ENCODE measurements at regions not wholly inside any gene's neighbourhood (a gene's known extent, or its start where the extent isn't known, plus 50 kb on each side); places are given as distances from the start of the nearest gene placed in this dataset.
"Not testable (repeated sequence)": the region's sequence is repeated elsewhere in the genome, so short reads cannot be mapped to it uniquely, and the experiment has no call there.

DNA sequence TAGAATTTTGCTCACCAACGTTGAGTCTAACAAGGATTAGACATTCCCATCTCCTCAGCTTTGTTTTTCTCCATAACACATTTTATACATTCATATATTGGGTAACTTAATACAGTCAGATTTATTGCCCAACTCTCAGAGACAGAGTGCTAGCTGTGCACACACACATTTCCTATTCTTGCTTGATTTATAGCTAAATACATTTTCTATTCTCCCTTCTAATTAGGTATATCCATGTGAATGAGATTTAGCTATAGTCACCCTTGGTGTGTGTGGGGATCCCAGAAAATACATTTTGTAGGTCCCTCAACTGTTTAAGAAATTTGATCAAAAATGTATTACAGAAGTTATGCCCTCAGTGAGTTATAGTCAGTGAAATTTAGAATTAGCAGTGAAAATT, 715.4 kb downstream of the NSUN3 start:
- no peak for DNase-seq (ENCODE audit: low read depth, low spot score)
- H3K27ac ChIP-seq, result no peak overlapping the region

DNA sequence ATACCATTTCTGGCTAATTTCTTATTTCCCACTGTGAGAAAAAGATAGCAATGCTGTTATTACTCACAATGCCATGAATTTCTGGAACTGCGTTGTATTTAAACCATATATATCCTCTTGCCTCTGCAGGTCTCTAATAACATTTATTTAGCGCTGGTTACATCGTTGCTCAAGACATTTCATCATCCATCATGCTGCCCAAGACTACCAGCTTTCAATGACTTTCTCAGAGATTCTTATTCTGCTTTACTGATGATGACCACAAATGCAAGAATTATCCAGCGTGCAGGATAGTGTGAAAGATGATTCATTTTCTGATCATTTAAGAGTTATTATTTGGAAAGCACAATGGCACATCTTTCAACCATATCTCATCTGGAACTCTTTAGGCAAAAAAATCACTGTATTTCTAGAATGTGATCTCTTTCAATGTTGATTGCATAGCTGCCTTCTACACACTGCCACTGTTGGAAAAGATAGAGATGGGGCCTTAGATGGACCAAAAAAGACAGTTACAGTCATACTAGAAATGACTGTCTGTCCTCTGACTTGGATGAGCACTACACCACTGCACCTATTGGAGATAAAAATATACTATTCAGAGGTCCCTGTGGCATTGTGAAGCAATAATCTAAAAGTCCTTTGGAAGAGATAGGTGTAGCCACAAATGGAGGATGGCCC, 716.1 kb downstream of the NSUN3 start:
- DNase-seq (ENCODE audit: low read depth, low spot score), result no peak
- H3K27ac ChIP-seq, result no peak overlapping the region

DNA sequence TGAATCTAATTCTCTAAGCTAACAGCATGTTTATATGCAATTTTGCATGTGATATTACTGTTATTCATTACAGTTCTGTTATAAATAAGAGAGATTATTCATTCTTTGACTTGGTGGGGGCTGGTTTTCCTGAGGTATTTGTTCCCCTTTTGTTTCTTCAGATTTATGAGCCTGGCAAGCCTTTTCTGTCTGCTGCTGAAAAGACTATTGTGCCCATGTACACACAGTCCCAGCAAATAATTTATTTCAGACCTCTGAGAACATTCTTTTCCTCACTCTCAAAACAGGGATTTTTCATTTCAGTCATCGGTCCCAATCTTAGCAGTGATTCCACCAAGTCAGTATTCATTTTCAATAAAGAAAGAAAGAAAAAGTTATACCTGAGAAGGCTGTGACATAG, 716.8 kb downstream of the NSUN3 start:
- no peak overlapping the region for H3K27ac ChIP-seq
- no peak for DNase-seq (ENCODE audit: low read depth, low spot score)

DNA sequence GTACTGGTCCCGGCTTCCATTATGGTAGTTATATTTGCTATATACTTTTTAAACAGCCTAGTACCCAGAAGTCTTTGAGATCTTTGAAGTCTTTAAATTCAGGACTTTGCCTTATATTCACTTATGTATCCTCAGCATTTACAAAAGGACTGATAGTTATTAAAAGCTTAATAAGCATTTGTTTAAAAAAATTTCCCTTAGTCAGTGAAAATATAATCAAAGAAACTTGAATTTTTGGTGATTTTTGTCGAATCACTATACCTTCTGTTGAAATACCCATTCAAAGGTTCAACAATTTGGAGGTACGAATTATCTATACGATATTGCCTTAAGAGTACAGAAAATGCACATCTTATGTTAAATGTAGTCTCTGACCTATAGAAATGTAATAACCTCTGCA, 721.4 kb downstream of the NSUN3 start:
- no peak overlapping the region for H3K27ac ChIP-seq
- DNase-seq (ENCODE audit: low read depth, low spot score), result no peak

DNA sequence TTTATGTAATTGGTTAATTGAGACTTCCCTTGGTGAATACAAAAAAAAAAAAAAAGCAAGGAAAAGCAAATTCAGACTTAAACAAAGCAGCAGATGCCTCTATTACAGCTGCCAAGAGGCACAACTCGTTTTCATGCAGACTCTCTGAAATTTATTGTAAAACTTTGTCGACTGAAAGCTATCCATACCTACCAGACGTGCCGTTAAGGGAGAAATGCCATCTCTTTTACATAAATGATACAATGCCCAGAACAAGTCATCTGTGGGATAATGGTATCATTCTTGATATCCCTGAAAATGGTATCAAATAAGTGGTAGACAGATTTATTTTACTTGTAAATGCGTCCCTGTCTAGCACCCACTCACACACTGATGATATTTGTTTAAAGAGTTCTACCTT, 724.2 kb downstream of the NSUN3 start:
- DNase-seq (ENCODE audit: low read depth, low spot score), result no peak
- H3K27ac ChIP-seq, result no peak overlapping the region

DNA sequence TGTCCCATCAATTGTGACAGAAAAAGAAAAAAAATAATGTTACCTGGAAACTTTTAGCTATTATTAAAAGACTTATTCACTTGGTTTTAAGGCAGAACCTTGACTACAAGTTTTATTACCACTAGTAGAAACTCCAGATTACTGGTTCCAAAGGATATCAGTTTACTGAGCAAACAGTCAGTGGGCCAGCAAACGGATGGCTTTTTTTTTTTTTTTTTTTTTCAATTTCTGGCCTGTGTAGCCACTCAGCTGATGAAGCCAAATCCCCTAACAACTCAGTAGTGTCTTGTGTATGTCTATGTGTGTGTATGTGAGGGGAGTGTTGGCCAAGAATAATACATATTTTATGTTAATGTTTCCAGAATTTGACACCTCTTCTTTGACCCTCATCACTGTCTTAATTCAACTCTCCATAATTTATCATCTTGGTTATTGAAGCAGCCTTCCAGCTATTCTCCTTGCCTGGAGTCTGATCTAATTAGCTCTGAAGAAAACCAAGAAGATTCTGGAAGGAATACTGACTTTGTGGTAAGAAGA, 724.9 kb downstream of the NSUN3 start:
- H3K27ac ChIP-seq, result no peak overlapping the region
- DNase-seq (ENCODE audit: low read depth, low spot score), result no peak

DNA sequence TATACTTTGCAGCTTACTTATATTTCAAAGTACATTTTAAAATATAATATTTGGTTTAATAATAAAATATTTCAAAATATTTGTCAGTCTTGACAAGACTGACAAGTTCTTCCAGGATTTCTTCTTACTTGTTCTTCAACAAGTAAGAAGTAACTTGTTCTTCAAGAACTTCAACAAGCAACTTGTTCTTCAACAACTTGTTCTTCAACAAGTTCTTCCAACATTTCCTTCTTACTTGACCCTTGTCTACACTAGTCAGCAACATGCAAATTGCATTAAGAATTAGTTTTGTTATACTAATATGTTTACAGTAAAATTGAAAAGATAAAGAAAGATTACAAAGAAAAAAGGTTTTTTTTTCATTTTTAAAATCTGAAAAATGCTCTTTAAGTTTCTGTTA, 731.7 kb downstream of the NSUN3 start:
- peak; percentile 16 for DNase-seq (ENCODE audit: low read depth, low spot score)
- H3K27ac ChIP-seq, result no peak overlapping the region

DNA sequence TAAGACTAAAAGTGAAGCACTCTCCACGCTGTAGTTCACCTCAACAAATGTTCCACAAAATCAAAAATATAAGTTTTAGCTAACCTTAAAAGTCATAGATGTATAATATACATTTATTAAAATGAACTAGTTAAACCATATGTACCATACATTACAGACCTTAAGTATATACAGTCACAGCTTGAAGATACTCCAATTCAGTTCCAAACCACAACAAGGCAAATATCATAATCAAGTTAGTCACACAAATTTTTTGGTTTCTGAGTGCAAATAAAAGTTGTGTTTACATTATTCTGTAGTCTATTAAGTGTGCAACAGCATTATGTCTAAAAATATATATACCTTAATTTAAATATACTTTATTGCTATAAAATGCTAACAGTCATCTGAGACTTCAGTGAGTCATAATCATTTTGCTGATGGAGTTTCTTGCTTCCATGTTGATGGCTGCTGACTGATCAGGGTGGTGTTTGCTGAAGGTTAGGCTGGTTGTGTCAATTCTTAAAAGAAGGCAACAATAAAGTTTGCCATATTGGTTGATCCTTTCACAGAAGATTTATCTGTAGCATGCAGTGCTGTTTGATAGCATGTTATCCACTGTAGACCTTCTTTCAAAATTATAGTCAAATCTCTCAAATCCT, 736.7 kb downstream of the NSUN3 start:
- DNase-seq (ENCODE audit: low read depth, low spot score), result no peak
- no peak overlapping the region for H3K27ac ChIP-seq

DNA sequence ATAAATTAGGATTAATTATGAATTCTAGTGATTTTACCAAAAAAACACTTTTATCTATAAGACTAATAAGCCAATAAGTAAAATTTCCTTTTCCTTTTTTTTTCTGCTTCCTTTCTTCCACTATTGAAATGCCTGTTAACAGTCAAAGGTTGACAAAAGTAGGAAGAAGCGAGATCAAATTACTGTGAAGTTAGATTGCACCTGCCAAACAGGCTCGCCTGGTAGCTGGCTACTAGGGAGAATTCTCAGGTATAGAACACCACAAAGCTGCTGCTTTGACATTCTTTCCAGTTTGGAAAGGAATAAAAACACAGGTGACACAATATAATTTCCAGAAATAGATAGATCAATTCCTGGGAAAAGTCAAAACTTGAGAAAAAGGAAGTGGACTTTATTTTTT, 749.0 kb downstream of the NSUN3 start:
- DNase-seq (ENCODE audit: low read depth, low spot score), result no peak
- no peak overlapping the region for H3K27ac ChIP-seq

DNA sequence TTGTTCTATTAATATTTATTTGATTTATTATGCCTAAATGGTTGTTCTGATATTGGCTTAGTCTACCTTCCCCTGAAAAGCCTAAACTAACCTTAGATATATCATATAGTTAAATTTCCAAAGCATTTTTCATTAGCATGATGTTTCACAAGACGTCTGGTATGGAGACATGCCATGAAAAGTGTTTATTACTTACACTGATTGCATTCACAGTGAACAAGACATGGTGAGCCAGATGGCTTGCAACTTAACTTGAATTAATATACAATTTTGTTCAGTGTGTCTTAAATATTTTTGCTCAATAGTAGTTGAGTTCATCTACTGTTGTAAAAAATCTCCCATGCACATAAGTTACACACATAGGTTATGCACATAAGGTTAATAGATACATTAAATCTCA, 758.4 kb downstream of the NSUN3 start:
- DNase-seq (ENCODE audit: low read depth, low spot score), result no peak
- H3K27ac ChIP-seq, result no peak overlapping the region

DNA sequence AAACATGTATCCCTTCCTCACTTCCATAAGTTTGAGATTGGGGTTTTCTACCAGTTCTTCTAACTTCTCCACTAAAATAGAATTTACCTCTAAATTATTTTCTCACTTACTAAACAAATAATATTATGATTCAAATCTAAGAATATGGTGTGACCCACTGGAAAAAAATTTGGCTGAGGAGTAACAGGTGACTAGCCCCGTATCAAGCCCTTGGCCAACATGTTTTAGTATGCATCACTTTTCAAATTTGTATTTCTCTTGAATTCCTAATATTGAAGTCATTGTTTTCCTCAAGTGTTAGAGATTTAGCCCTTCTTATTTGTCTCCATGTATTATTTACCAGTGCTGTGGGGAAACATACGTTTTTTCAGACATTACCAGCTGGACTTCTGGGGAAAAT, 759.4 kb downstream of the NSUN3 start:
- H3K27ac ChIP-seq, result no peak overlapping the region
- DNase-seq (ENCODE audit: low read depth, low spot score), result no peak

DNA sequence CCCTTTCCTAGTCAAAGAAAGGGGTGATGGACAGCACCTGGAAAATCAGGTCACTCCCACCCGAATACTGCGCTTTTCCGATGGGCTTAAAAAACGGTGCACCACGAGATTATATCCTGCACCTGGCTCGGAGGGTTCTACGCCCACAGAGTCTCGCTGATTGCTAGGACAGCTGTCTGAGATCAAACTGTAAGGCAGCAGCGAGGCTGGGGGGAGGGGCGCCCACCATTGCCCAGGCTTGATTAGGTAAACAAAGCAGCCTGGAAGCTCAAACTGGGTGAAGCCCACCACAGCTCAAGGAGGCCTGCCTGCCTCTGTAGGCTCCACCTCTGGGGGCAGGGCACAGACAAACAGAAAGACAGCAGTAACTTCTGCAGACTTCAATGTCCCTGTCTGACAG, 783.4 kb downstream of the NSUN3 start:
- not testable (repeated sequence) for DNase-seq (ENCODE audit: low read depth, low spot score); H3K27ac ChIP-seq

DNA sequence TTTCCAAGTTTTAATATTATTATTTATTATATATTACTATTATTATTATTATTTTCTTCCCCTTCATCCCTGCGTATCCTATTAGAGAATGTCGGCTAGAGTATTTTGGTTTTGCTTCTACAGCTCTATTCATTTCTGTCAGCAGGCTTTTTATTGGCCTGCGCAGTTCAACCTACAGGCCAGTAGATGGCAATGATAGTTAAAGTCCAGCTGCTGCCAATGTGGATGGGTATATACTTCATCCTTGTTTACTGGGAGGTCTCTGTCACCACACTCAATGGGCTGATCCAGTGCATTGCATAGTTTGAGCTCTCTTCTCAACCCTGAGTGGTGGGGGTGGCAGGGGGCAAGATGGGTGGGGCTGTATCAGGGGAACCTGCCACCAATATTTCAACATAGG, 799.8 kb downstream of the NSUN3 start:
- DNase-seq (ENCODE audit: low read depth, low spot score), result peak; percentile 14
- no peak overlapping the region for H3K27ac ChIP-seq

DNA sequence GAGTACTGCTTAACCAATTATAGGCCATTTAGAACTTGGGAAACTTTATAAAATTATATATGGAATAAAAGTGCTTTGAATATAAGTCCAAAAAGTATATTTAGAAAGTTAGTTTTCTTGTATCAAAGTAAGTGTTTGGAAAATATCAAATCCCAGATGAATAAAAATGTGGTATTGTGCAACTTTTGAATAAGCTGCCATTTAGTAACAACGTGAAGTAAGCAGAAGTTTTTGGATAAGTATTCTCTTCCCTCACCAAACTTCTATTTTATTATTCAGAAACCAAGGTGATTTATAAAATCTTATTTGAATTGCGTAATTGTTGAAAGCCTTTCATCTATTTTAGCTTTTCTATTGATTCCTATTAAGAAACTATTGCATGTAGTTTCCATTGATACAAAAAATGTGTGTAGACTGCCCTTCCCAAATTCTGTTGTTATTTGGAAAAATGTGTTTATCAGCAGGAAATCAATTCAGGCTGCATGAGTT, 806.2 kb downstream of the NSUN3 start:
- no peak for DNase-seq (ENCODE audit: low read depth, low spot score)

DNA sequence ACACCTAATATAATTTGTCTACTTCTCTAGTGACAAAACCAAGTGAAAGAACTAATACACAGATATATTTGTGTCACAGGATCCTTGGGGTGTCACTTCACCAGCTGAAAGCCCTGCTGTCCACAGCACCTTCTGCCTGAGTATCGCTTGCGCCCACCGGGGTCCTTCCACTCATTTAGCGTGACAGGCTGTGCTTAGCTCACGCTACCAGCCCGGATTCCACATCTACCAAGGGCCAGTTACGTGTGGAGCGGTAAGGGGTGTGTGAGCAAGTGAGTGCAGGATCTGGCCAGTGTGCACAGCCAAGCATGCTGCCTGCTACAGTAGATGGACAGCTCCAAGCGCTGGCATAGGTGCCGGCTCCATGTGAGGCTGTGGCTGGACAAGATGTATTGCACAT, 810.9 kb downstream of the NSUN3 start:
- DNase-seq (ENCODE audit: low read depth, low spot score), result no peak
- no peak overlapping the region for H3K27ac ChIP-seq

More for the DNA sequence above, 806.2 kb downstream of the NSUN3 start:
- no peak overlapping the region for H3K27ac ChIP-seq

DNA sequence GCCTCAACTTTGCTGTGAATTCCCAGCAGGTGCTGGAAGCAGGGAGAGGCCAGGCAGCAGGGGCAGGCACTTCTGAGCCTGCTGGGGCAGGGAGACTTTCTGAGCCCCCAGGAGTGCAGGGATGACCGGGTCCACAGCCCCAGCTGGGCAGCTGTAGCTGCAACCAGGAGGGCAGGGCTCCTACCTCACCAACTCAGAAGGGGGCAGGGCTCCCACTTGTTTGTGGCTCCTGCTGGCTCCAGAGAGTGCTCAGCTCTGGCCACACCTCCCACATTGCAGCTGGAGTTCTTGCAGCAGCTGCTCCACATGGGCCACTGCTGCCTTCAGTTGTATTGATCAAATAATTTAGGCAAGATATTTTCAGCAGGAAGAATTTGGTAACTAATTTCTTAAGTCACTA, 812.3 kb downstream of the NSUN3 start:
- no peak overlapping the region for H3K27ac ChIP-seq
- no peak for DNase-seq (ENCODE audit: low read depth, low spot score)

DNA sequence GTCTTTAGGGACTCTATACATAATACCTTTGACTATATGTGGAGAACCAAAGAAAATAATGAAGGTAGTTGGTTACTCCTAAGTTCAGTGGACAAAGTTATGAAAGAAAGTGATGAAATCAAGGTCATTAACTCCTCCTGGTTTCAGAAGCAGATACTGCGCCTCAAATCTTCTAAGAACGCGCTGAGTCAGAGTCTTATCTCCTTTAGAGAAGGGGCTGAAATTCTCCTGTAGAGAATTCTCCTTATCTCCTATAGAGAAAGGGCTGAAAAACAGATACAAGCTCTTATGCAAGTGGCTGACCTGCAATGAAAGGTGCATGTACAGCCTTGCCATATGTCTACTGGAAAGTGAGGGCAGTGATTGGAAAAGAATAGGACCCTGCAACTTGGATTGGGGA, 824.2 kb downstream of the NSUN3 start:
- no peak overlapping the region for H3K27ac ChIP-seq
- no peak for DNase-seq (ENCODE audit: low read depth, low spot score)

DNA sequence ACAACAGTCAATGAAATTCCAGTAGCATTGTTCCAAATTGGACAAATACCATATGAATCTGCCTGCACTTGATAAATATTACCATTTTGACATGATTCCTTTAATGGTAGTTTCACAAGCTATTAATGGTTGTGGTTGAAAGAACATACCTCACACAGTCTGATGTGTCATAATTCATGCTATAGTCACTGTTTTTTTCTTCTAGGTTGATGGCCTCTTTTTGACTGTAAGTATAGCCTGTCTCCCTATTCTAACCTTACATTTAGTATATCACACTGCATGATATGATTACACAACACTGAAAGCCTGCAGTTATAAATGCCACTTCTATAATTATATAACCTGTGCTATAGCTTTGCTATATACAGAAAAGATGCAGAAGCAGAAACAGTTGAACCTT, 834.1 kb downstream of the NSUN3 start:
- no peak overlapping the region for H3K27ac ChIP-seq
- no peak for DNase-seq (ENCODE audit: low read depth, low spot score)

DNA sequence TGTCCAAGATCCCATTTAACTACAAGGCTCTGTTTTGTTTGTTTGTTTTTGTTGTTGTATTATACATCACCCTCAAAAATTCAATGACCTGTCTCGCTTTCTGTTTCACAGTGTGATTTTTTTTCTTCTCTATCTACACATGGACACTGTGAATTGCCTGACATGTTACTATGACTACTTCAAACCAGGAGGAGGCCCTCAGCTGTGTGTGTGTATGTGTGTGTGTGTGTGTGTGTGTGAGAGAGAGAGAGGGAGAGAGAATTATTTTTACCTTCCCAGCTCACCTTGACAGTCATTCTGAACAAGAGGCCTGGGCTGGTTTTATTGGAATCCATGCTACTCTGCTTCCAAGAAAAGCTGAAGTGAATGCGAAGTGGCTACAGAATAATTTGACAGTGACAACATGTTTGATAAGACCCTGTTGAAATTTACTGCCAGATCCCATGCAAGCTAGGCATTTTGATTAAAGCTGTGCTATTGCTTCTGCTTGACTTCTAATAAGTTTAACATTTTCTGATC, 841.4 kb downstream of the NSUN3 start:
- no peak overlapping the region for H3K27ac ChIP-seq
- DNase-seq (ENCODE audit: low read depth, low spot score), result no peak

DNA sequence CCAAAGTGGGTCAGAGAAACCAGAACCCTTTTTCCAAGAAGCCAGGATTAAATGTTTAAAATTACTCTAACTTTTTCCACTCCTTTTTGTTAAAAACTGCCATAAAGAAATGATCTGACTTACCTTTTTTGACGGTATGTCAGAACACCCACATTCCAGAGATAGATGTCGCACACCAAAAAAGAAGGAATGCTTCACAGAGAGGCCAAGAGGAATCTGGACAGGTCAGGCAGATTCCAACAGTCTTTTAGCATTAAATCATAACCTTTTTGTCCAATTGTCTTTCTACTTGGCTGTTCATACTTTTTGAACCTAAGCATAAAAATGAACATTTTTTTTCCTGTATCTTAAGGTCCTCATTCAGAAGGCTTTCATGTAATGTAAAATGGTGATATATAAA, 846.9 kb downstream of the NSUN3 start:
- H3K27ac ChIP-seq, result no peak overlapping the region
- DNase-seq (ENCODE audit: low read depth, low spot score), result no peak

DNA sequence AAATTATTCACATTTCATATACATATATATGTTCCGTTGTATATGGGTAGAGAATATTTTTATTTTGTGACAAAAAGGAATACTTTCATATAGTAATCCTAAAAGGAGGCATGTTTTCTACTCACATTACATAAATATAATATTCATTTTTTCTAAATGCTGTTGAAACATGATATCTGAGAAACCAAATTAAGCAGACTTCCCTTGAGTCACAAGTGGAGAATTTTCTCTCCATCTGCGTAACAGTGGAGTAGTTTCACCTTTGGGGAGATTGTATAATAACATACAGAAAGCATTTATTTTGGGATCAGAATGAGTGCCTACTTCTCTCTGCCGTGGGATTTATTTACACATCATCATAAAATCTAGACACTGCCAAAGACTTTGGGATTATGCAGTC, 849.8 kb downstream of the NSUN3 start:
- DNase-seq (ENCODE audit: low read depth, low spot score), result no peak
- H3K27ac ChIP-seq, result no peak overlapping the region

DNA sequence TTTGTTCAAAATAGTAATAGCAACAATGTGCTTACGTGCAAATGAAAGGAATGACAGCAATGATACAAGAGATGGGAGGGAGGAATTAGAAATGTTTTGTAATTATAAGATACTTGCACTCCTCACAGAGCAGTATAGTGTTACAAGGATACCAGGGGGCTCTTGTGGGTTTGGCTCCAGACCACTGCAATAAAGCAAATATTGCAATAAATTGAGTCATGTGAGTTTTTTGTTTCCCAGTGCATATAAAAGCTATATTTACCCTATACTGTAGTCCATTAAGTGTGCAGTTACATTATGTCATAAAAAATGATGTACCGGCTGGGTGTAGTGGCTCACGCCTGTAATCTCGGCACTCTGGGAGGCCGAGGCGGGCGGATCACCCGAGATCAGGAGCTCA, 864.3 kb downstream of the NSUN3 start:
- no peak overlapping the region for H3K27ac ChIP-seq
- DNase-seq (ENCODE audit: low read depth, low spot score), result no peak
